RPMI8226 (cell line): ENCODE measurements at regions not wholly inside any gene's neighbourhood (a gene's known extent, or its start where the extent isn't known, plus 50 kb on each side); places are given as distances from the start of the nearest gene placed in this dataset.
A peak's percentile ranks its signal among the peaks of the same experiment; 100 is the strongest.
"Not testable (repeated sequence)": the region's sequence is repeated elsewhere in the genome, so short reads cannot be mapped to it uniquely, and the experiment has no call there.

Experiments used
- DNase-seq: peaks from one replicate; pipeline ENCODE4 v3.0.0-alpha.2; 2015

- DNase-seq: peak; percentile 43
Observed at GRCh38 chr7:25456467-25457171, 228.3 kb upstream of the NPVF start.

GRCh38 chr7:25459057-25459456 lies 230.8 kb upstream of the NPVF start:
- no peak for DNase-seq

- DNase-seq: no peak
Observed at GRCh38 chr7:25460433-25460832, 232.1 kb upstream of the NPVF start.

GRCh38 chr7:25469669-25470068 lies 241.4 kb upstream of the NPVF start:
- DNase-seq: no peak

- no peak for DNase-seq
Observed at GRCh38 chr7:25476863-25477499, 248.7 kb upstream of the NPVF start.

GRCh38 chr7:25478221-25478620 lies 249.9 kb upstream of the NPVF start:
- DNase-seq: not testable (repeated sequence)

GRCh38 chr7:25478925-25479324 lies 250.6 kb upstream of the NPVF start:
- DNase-seq: no peak

- DNase-seq: no peak
Observed at GRCh38 chr7:25481891-25482290, 253.6 kb upstream of the NPVF start.

GRCh38 chr7:25482631-25483030 lies 254.3 kb upstream of the NPVF start:
- no peak for DNase-seq

- no peak for DNase-seq
Observed at GRCh38 chr7:25485026-25485425, 256.7 kb upstream of the NPVF start.

GRCh38 chr7:25486656-25487055 lies 258.4 kb upstream of the NPVF start:
- no peak for DNase-seq

- DNase-seq: no peak
Observed at GRCh38 chr7:25493805-25494366, 265.6 kb upstream of the NPVF start.

GRCh38 chr7:25494896-25495295 lies 266.6 kb upstream of the NPVF start:
- no peak for DNase-seq

- no peak for DNase-seq
Observed at GRCh38 chr7:25495342-25496250, 267.3 kb upstream of the NPVF start.

- DNase-seq: peak; percentile 8
Observed at GRCh38 chr7:25496476-25497368, 268.4 kb upstream of the NPVF start.

- no peak for DNase-seq
Observed at GRCh38 chr7:25500393-25500921, 272.2 kb upstream of the NPVF start.

GRCh38 chr7:25503306-25503705 lies 275.0 kb upstream of the NPVF start:
- DNase-seq: no peak

GRCh38 chr7:25512061-25512687 lies 283.9 kb upstream of the NPVF start:
- no peak for DNase-seq

GRCh38 chr7:25515633-25516275 lies 287.5 kb upstream of the NPVF start:
- no peak for DNase-seq

GRCh38 chr7:25517906-25518305 lies 289.6 kb upstream of the NPVF start:
- no peak for DNase-seq

GRCh38 chr7:25520017-25520416 lies 291.7 kb upstream of the NPVF start:
- DNase-seq: no peak
